Glutamatergic neuron (in vitro differentiated cells): ENCODE measurements at regions not wholly inside any gene's neighbourhood (a gene's known extent, or its start where the extent isn't known, plus 50 kb on each side); places are given as distances from the start of the nearest gene placed in this dataset.

ENCODE experiments used
- DNase-seq: peaks from one replicate; pipeline ENCODE4 v3.0.0; 2022
- H3K27ac Mint-ChIP-seq: one replicate; pipeline ENCODE4 v1.8.0; 2020; ENCODE audit warnings: mild to moderate bottlenecking, mixed read lengths, inconsistent platforms; ENCODE audit not compliant: unreplicated experiment
- H3K27me3 Mint-ChIP-seq: one replicate; pipeline ENCODE4 v1.8.0; 2020; ENCODE audit warnings: mild to moderate bottlenecking, moderate library complexity, mixed read lengths, inconsistent platforms; ENCODE audit not compliant: unreplicated experiment
- H3K36me3 Mint-ChIP-seq: one replicate; pipeline ENCODE4 v1.8.0; 2020; ENCODE audit warnings: mild to moderate bottlenecking, mixed read lengths, inconsistent platforms; ENCODE audit not compliant: unreplicated experiment
- H3K4me1 Mint-ChIP-seq: one replicate; pipeline ENCODE4 v1.8.0; 2020; ENCODE audit warnings: mild to moderate bottlenecking, low read depth, mixed read lengths, inconsistent platforms; ENCODE audit not compliant: unreplicated experiment
- H3K4me3 Mint-ChIP-seq: one replicate; pipeline ENCODE4 v1.8.0; 2020; ENCODE audit warnings: mild to moderate bottlenecking, mixed read lengths, inconsistent platforms; ENCODE audit not compliant: unreplicated experiment
- H3K9me3 Mint-ChIP-seq: one replicate; pipeline ENCODE4 v1.8.0; 2020; ENCODE audit warnings: mild to moderate bottlenecking, moderate library complexity, mixed read lengths, inconsistent platforms; ENCODE audit not compliant: unreplicated experiment
- TF ChIP-seq, protein P1 (sequence below): fragments of 200-600 bp; sonication (generic); IDR thresholded peaks from one replicate; pipeline ENCODE4 v1.5.0; 2021; ENCODE audit not compliant: partially characterized antibody, unreplicated experiment

DNA sequence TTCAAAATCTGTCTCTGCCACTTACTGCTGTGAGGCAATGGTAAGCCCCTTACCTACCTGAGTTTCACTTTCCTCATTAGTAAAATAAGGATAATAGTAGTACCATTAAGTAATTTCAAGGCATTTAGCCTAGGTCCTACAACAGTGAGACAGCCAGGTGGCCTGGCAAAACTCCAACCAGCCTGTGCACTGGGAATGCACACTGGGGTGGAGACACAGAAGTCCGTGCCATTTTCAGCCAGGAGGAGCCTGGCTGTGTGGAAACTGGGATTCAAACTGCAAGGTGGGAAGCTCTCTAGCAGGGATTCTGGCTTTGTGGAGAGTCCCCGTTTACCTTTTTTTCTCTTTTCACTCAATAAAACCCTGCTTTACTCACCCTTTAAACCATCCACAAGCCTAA lies 630.4 kb downstream of the PRELID2 start:
- Mint-ChIP-seq H3K9me3 (no peaks in the 10 kb centered on the region), H3K27ac (no peak overlapping the region), H3K36me3 (no peaks in the 10 kb centered on the region), H3K4me3 (no peak overlapping the region), H3K27me3 (no peaks in the 10 kb centered on the region), H3K4me1 (no peaks in the 10 kb centered on the region)
- TF ChIP-seq, protein P1, sequence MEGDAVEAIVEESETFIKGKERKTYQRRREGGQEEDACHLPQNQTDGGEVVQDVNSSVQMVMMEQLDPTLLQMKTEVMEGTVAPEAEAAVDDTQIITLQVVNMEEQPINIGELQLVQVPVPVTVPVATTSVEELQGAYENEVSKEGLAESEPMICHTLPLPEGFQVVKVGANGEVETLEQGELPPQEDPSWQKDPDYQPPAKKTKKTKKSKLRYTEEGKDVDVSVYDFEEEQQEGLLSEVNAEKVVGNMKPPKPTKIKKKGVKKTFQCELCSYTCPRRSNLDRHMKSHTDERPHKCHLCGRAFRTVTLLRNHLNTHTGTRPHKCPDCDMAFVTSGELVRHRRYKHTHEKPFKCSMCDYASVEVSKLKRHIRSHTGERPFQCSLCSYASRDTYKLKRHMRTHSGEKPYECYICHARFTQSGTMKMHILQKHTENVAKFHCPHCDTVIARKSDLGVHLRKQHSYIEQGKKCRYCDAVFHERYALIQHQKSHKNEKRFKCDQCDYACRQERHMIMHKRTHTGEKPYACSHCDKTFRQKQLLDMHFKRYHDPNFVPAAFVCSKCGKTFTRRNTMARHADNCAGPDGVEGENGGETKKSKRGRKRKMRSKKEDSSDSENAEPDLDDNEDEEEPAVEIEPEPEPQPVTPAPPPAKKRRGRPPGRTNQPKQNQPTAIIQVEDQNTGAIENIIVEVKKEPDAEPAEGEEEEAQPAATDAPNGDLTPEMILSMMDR = no peak
- DNase-seq = no peak

DNA sequence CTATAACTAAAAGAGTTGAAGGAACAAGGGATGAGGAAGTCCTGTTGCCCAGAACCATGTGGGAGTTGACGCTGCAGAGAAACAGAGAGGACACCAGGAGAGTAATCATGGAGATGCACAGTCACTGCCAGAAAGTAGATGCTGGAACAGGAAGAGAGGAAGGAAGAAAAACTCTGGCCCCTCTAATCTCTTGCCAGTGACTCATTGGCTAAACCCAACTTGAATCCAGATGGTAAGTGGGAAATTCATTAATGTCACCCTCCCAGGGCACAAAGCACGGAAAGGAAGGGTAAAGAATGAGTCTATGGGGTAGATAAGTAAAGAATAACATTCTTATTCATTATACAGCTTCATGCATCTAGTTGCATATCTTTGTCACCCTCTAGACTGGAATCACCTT lies 631.9 kb downstream of the PRELID2 start:
- H3K36me3 Mint-ChIP-seq = no peaks in the 10 kb centered on the region
- H3K27me3 Mint-ChIP-seq = no peaks in the 10 kb centered on the region
- no peaks in the 10 kb centered on the region for H3K9me3 Mint-ChIP-seq
- no peak overlapping the region for H3K27ac Mint-ChIP-seq
- no peak for DNase-seq
- no peak overlapping the region for H3K4me3 Mint-ChIP-seq
- TF ChIP-seq, protein P1 = no peak
- H3K4me1 Mint-ChIP-seq = no peaks in the 10 kb centered on the region

GRCh38 chr5:145198525-145199260 lies 636.4 kb downstream of the PRELID2 start:
- DNase-seq = no peak
- Mint-ChIP-seq H3K27me3 (no peaks in the 10 kb centered on the region), H3K4me1 (no peaks in the 10 kb centered on the region), H3K36me3 (no peaks in the 10 kb centered on the region), H3K9me3 (no peaks in the 10 kb centered on the region), H3K4me3 (no peak overlapping the region), H3K27ac (no peak overlapping the region)
- TF ChIP-seq, protein P1 = no peak

DNA sequence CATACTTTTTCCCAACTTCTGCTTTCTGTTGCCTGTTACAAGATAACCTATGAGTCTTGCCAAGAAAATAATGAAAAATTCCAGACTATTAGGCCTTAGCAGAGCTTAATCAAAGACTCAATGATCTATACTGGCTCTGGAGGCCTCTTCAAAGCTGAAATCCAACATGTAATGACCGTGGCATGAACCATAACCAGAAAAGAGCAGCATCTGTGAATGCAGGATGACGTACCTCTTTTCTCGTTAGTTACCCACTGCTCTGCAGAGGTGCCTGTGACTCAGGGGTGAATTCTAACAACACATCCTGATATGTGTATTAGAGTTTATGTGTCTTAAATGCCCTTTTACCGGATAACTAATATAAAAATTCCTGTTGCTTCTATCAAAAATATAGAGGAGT lies 645.4 kb downstream of the PRELID2 start:
- Mint-ChIP-seq H3K4me3 (no peak overlapping the region), H3K36me3 (no peaks in the 10 kb centered on the region), H3K9me3 (peaks cover 4% of the 10 kb centered on the region), H3K27me3 (no peaks in the 10 kb centered on the region), H3K27ac (no peak overlapping the region), H3K4me1 (no peaks in the 10 kb centered on the region)
- DNase-seq = no peak
- TF ChIP-seq, protein P1 = no peak

GRCh38 chr5:145180371-145180770 lies 654.8 kb downstream of the PRELID2 start:
- no peaks in the 10 kb centered on the region for H3K27me3 Mint-ChIP-seq
- no peaks in the 10 kb centered on the region for H3K9me3 Mint-ChIP-seq
- TF ChIP-seq, protein P1 = no peak
- H3K36me3 Mint-ChIP-seq = no peaks in the 10 kb centered on the region
- DNase-seq = no peak
- peaks cover 2% of the 10 kb centered on the region for H3K4me1 Mint-ChIP-seq
- no peak overlapping the region for H3K27ac Mint-ChIP-seq
- no peak overlapping the region for H3K4me3 Mint-ChIP-seq
